ENCODE measurements at regions not wholly inside any gene's neighbourhood (a gene's known extent, or its start where the extent isn't known, plus 50 kb on each side); places are given as distances from the start of the nearest gene placed in this dataset.

GRCh38 chr4:179417357-179417756 is 1975.1 kb upstream of the AGA start:
- Histone ChIP-seq H4K20me1 (ENCODE audit: insufficient read depth) (no peaks in the 10 kb centered on the region), H3K4me1 (ENCODE audit: control insufficient read depth in 1 of 2, insufficient read depth in 2 of 2, low read length in 2 of 2) (no peaks in the 10 kb centered on the region), H3K27me3 (ENCODE audit: insufficient read depth, low read length) (no peaks in the 10 kb centered on the region), H3K79me2 (ENCODE audit: insufficient read depth, low read length) (no peaks in the 10 kb centered on the region), H3K9me2 (ENCODE audit: insufficient read depth) (no peaks in the 10 kb centered on the region), H3K36me3 (ENCODE audit: control insufficient read depth in 1 of 2, insufficient read depth in 2 of 2, low read length in 2 of 2) (no peaks in the 10 kb centered on the region), H3K9me3 (ENCODE audit: control insufficient read depth in 1 of 2, insufficient read depth in 1 of 2, low read depth in 1 of 2, low read length in 2 of 2) (no peaks in the 10 kb centered on the region), H3K4me3 (replicated peaks in 1 of 2; ENCODE audit: low read depth in 1 of 2, low read length in 2 of 2) (no peak overlapping the region), H2AFZ (ENCODE audit: low read depth, low read length, poor library complexity, severe bottlenecking) (no peak overlapping the region), H3K9ac (ENCODE audit: low read length) (no peak overlapping the region), H3K4me2 (ENCODE audit: low read length) (no peak overlapping the region), H3K27ac (ENCODE audit: low read depth, low read length) (no peak overlapping the region)
- no peak for ATAC-seq
- ChIA-PET RAD21 (ENCODE audit: low non-redundant PET in 1 of 2, low total read pairs in 2 of 2, uncharacterized antibody in 2 of 2, unreplicated experiment in 2 of 2) (no interaction called here), POLR2A (no interaction called here), CTCF (no interaction called here)
- no peak for DNase-seq (ENCODE audit: low read depth, low spot score)
- BruUV-seq (replicated peaks), result no TSS peak
- intact Hi-C loops (cut with micrococcal nuclease), result no loop called here
- TF ChIP-seq CBX3 (IDR thresholded peaks at IDR 0.05; ENCODE audit: low read depth), result no peak

DNA sequence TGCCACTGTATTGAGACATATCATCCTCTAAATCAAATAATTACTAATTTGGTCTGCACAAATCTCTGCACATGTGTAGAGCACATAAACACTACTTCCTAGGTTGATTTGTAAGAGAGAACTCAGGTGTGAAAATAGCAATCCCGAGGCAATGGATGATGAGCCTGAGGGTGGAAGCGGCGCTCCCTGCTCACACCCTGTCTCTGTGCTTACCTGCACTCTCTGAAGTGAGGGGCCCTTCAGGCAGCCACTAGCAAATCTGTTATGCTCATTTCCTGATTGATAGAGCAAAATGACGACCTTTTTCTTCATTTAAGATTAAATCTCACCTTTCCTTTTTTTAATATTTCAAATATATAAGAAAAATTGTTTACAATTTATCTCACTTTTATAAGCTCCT is 1995.7 kb upstream of the AGA start:
- DNase-seq (ENCODE audit: low read depth, low spot score), result no peak
- no peak overlapping the region for H3K4me3 ChIP-seq (replicated peaks in 1 of 2; ENCODE audit: low read depth in 1 of 2, low read length in 2 of 2)
- ATAC-seq, result no peak
- ChIA-PET POLR2A (no interaction called here), RAD21 (ENCODE audit: low non-redundant PET in 1 of 2, low total read pairs in 2 of 2, uncharacterized antibody in 2 of 2, unreplicated experiment in 2 of 2) (no interaction called here), CTCF (no interaction called here)
- no peaks in the 10 kb centered on the region for H3K79me2 ChIP-seq (ENCODE audit: insufficient read depth, low read length)
- intact Hi-C loops (cut with micrococcal nuclease), result no loop called here
- no peaks in the 10 kb centered on the region for H3K9me2 ChIP-seq (ENCODE audit: insufficient read depth)
- H4K20me1 ChIP-seq (ENCODE audit: insufficient read depth), result no peaks in the 10 kb centered on the region
- no peak overlapping the region for H2AFZ ChIP-seq (ENCODE audit: low read depth, low read length, poor library complexity, severe bottlenecking)
- no peaks in the 10 kb centered on the region for H3K36me3 ChIP-seq (ENCODE audit: control insufficient read depth in 1 of 2, insufficient read depth in 2 of 2, low read length in 2 of 2)
- H3K4me1 ChIP-seq (ENCODE audit: control insufficient read depth in 1 of 2, insufficient read depth in 2 of 2, low read length in 2 of 2), result no peaks in the 10 kb centered on the region
- no peaks in the 10 kb centered on the region for H3K27me3 ChIP-seq (ENCODE audit: insufficient read depth, low read length)
- H3K9ac ChIP-seq (ENCODE audit: low read length), result no peak overlapping the region
- no TSS peak for BruUV-seq (replicated peaks)
- H3K9me3 ChIP-seq (ENCODE audit: control insufficient read depth in 1 of 2, insufficient read depth in 1 of 2, low read depth in 1 of 2, low read length in 2 of 2), result no peaks in the 10 kb centered on the region
- H3K27ac ChIP-seq (ENCODE audit: low read depth, low read length), result no peak overlapping the region
- no peak overlapping the region for H3K4me2 ChIP-seq (ENCODE audit: low read length)
- TF ChIP-seq POLR2A (IDR thresholded peaks at IDR 0.05; ENCODE audit: borderline replicate concordance, extremely low read depth, insufficient read depth, insufficient read length), result no peak
- no peak for TF ChIP-seq ZBTB33 (IDR thresholded peaks at IDR 0.05; ENCODE audit: extremely low read depth, insufficient replicate concordance, low read length)
- no peak for TF ChIP-seq JUND (IDR thresholded peaks at IDR 0.05)
- TF ChIP-seq, protein P1, sequence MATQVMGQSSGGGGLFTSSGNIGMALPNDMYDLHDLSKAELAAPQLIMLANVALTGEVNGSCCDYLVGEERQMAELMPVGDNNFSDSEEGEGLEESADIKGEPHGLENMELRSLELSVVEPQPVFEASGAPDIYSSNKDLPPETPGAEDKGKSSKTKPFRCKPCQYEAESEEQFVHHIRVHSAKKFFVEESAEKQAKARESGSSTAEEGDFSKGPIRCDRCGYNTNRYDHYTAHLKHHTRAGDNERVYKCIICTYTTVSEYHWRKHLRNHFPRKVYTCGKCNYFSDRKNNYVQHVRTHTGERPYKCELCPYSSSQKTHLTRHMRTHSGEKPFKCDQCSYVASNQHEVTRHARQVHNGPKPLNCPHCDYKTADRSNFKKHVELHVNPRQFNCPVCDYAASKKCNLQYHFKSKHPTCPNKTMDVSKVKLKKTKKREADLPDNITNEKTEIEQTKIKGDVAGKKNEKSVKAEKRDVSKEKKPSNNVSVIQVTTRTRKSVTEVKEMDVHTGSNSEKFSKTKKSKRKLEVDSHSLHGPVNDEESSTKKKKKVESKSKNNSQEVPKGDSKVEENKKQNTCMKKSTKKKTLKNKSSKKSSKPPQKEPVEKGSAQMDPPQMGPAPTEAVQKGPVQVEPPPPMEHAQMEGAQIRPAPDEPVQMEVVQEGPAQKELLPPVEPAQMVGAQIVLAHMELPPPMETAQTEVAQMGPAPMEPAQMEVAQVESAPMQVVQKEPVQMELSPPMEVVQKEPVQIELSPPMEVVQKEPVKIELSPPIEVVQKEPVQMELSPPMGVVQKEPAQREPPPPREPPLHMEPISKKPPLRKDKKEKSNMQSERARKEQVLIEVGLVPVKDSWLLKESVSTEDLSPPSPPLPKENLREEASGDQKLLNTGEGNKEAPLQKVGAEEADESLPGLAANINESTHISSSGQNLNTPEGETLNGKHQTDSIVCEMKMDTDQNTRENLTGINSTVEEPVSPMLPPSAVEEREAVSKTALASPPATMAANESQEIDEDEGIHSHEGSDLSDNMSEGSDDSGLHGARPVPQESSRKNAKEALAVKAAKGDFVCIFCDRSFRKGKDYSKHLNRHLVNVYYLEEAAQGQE (IDR thresholded peaks at IDR 0.05; ENCODE audit: low read depth), result no peak
- no peak for TF ChIP-seq MAX (IDR thresholded peaks at IDR 0.05)
- no peak for TF ChIP-seq FOSL1 (IDR thresholded peaks at IDR 0.05; ENCODE audit: low read depth)
- no peak for TF ChIP-seq CBX3 (IDR thresholded peaks at IDR 0.05; ENCODE audit: low read depth)
- TF ChIP-seq, protein P2, sequence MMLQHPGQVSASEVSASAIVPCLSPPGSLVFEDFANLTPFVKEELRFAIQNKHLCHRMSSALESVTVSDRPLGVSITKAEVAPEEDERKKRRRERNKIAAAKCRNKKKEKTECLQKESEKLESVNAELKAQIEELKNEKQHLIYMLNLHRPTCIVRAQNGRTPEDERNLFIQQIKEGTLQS (IDR thresholded peaks at IDR 0.05), result no peak
- TF ChIP-seq YY1 (IDR thresholded peaks at IDR 0.05; ENCODE audit: extremely low read depth, insufficient replicate concordance, low read depth, low read length), result no peak
- TF ChIP-seq SRF (IDR thresholded peaks at IDR 0.05; ENCODE audit: low read depth), result no peak
- no peak for TF ChIP-seq ZFX (IDR thresholded peaks at IDR 0.05)
- TF ChIP-seq CEBPB (IDR thresholded peaks at IDR 0.05; ENCODE audit: low read depth), result no peak
- TF ChIP-seq POLR2AphosphoS5 (IDR thresholded peaks at IDR 0.05; ENCODE audit: low read depth, low read length), result no peak
- no peak for TF ChIP-seq SP1 (IDR thresholded peaks at IDR 0.05; ENCODE audit: low read depth)
- TF ChIP-seq EZH2phosphoT487 (IDR thresholded peaks at IDR 0.05; ENCODE audit: borderline replicate concordance), result no peak
- no peak for TF ChIP-seq EGR1 (IDR thresholded peaks at IDR 0.05; ENCODE audit: low read depth)
- TF ChIP-seq ZNF274 (IDR thresholded peaks at IDR 0.05; ENCODE audit: low read depth, low read length), result no peak
- TF ChIP-seq EZH2 (IDR thresholded peaks at IDR 0.05), result no peak
- no peak for TF ChIP-seq RAD21 (IDR thresholded peaks at IDR 0.05; ENCODE audit: low read depth)

Data from HCT116 (cell line).